Uterus (tissue), 2 donors: ENCODE measurements at regions not wholly inside any gene's neighbourhood (a gene's known extent, or its start where the extent isn't known, plus 50 kb on each side); places are given as distances from the start of the nearest gene placed in this dataset.

Experiments
- CTCF ChIP-seq, 4 experiments: fragments of 200-600 bp in 2 of 4; fragments of 450-650 bp in 2 of 4; sonication (generic) in 2 of 4; IDR thresholded peaks; one replicate each; pipeline ENCODE4 v1.5.1; 2016 to 2019; ENCODE audit warnings: antibody characterized with exemption in 4 of 4, mild to moderate bottlenecking in 2 of 4, moderate library complexity in 1 of 4
- POLR2A ChIP-seq, 2 donors: fragments of 450-650 bp; IDR thresholded peaks; one replicate each; pipeline ENCODE4 v1.6.1; 2016; ENCODE audit warnings: antibody characterized with exemption in 2 of 2, mild to moderate bottlenecking in 1 of 2, moderate library complexity in 1 of 2

- TF ChIP-seq CTCF (IDR thresholded peaks at IDR 0.05): no peak
- no peak for TF ChIP-seq POLR2A (IDR thresholded peaks at IDR 0.05)
These were observed 115.7 kb upstream of the COPS8 start for GRCh38 chr2:236969767-236970655.
